ENCODE measurements at regions not wholly inside any gene's neighbourhood (a gene's known extent, or its start where the extent isn't known, plus 50 kb on each side); places are given as distances from the start of the nearest gene placed in this dataset.
"Not testable (repeated sequence)": the region's sequence is repeated elsewhere in the genome, so short reads cannot be mapped to it uniquely, and the experiment has no call there.

DNA sequence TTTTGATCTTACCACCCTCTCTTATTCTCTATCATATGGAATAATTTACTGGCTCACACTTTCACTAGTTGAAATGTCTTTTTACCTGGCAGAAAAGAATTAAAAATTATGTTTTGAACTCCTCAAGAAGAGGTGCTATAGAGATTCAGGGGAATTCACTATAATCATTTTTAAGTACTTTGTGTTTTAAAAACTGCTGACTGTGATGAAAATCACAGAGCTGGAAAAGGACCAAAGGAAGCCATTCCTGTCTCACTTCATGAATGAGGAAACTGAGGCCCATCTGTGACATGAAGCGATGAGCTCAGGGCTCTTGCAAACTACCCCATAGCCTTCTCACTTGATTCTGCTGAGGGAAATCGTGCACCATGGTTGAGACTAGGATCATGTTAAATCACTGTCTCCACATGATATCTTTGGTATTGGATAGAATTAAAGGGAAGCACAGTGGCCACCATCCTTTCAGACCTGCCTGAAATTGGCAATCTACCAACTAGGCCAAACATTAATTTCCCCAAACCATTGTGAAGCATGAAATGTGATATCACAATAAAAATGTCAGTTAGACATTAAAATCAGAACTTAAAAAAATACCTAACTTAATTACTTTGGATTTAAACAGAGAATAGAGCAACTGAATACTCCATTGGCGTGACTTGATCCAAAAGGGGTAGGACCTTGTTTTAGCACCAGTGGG lies 141.0 kb downstream of the FZD1 start:
- no peak for DNase-seq (ENCODE audit: insufficient read length, low spot score)
- no peak for FAIRE-seq
- no peak for TF ChIP-seq POLR2A (IDR thresholded peaks at IDR 0.05; ENCODE audit: low read depth, low read length)

- not testable (repeated sequence) for DNase-seq (ENCODE audit: insufficient read length, low spot score); FAIRE-seq
Observed at GRCh38 chr7:91405873-91406272, 141.6 kb downstream of the FZD1 start.

DNA sequence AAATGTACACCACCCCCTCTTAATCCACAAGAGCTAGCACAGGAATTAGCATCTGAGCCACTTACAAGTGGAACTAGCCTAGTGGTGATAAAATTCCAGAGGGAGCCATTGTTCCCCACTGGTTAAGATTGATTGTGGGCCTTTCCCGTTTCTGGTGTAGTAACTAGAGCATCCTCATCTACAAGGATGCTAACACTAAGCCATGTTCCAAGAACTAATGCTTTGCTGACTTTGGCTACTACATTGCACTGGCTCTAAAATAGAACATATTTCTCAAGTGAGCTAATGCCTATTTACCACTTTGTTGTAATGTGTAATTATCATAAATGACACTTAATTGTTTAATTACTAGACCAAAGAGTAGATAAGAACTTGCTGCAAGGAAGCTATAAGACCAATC lies 143.7 kb downstream of the FZD1 start:
- DNase-seq (ENCODE audit: insufficient read length, low spot score) (no peak), FAIRE-seq (no peak)
- no peak for TF ChIP-seq POLR2A (IDR thresholded peaks at IDR 0.05; ENCODE audit: low read depth, low read length)

GRCh38 chr7:91408388-91409154 lies 144.3 kb downstream of the FZD1 start:
- FAIRE-seq (no peak), DNase-seq (ENCODE audit: insufficient read length, low spot score) (no peak)
- no peak for TF ChIP-seq POLR2A (IDR thresholded peaks at IDR 0.05; ENCODE audit: low read depth, low read length)

GRCh38 chr7:91411060-91411459 lies 146.8 kb downstream of the FZD1 start:
- no peak for FAIRE-seq
- TF ChIP-seq POLR2A (IDR thresholded peaks at IDR 0.05; ENCODE audit: low read depth, low read length): no peak
- DNase-seq (ENCODE audit: insufficient read length, low spot score): no peak

DNA sequence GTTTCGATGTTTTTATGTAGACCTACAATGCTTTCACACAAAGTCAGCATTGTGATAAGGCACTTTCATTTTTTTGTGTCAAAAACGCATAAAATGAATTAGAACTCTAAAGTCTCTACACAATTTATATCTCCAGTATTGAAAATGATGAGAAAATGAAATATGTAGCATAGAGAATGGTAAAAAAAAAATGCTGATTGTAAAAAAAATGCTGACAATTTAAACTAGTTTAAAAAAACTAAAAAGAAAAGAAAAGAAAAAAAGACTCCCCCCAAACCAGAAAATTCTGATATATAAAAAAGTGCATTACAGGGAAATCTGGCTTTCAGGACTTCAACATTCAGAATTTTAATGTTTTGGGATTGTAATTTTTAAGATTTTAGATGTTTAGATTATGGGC lies 148.1 kb downstream of the FZD1 start:
- no peak for TF ChIP-seq POLR2A (IDR thresholded peaks at IDR 0.05; ENCODE audit: low read depth, low read length)
- DNase-seq (ENCODE audit: insufficient read length, low spot score) (no peak), FAIRE-seq (no peak)

- FAIRE-seq (no peak), DNase-seq (ENCODE audit: insufficient read length, low spot score) (no peak)
- TF ChIP-seq POLR2A (IDR thresholded peaks at IDR 0.05; ENCODE audit: low read depth, low read length): no peak
Observed at GRCh38 chr7:91414734-91415133, 150.5 kb downstream of the FZD1 start.

GRCh38 chr7:91416155-91416865 lies 152.1 kb downstream of the FZD1 start:
- TF ChIP-seq POLR2A (IDR thresholded peaks at IDR 0.05; ENCODE audit: low read depth, low read length): no peak
- DNase-seq (ENCODE audit: insufficient read length, low spot score) (no peak), FAIRE-seq (no peak)

- no peak for DNase-seq (ENCODE audit: insufficient read length, low spot score)
- no peak for FAIRE-seq
- no peak for TF ChIP-seq POLR2A (IDR thresholded peaks at IDR 0.05; ENCODE audit: low read depth, low read length)
Observed at GRCh38 chr7:91420606-91421005, 156.4 kb downstream of the FZD1 start.

DNA sequence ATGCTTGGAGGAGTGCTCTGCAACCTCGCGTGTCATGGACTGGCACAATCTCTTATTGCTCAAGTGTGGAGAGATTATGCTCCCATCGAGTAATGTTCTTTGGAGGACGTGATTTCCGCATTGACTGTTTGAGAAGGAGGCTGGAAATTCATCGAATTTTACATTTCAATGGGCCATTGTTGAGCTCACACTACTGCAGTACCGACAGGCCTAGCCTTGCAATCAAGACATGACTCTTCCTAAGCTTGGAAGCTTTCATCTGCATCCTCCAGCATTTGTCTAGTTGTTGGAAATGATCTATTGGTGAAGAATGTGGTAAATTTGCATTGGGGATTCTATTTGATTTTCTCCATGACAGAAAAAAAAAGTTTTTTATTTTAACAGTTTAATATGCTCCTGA lies 156.8 kb downstream of the FZD1 start:
- FAIRE-seq (no peak), DNase-seq (ENCODE audit: insufficient read length, low spot score) (no peak)
- no peak for TF ChIP-seq POLR2A (IDR thresholded peaks at IDR 0.05; ENCODE audit: low read depth, low read length)

DNA sequence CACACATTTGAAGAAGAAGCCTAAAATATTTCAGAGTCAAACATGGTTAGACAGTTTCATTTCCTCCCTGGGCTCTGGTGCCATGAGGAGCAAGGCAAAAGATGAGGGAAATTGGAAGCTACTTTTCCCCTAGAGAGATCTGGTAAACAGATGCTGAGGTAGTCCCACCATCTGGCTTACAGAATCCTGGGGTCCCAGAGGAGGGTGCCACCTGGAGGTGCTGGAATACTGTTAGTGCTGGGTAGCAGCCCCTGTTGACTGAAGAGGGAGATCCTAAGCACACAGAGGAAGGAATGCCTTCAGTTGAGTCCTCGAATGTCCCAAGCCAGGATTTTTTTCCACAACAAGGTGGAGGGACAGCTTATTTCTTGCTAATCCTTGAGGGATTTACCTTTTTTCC lies 160.1 kb downstream of the FZD1 start:
- TF ChIP-seq POLR2A (IDR thresholded peaks at IDR 0.05; ENCODE audit: low read depth, low read length): no peak
- DNase-seq (ENCODE audit: insufficient read length, low spot score) (no peak), FAIRE-seq (no peak)

GRCh38 chr7:91425149-91425548 lies 160.9 kb downstream of the FZD1 start:
- FAIRE-seq (no peak), DNase-seq (ENCODE audit: insufficient read length, low spot score) (no peak)
- no peak for TF ChIP-seq POLR2A (IDR thresholded peaks at IDR 0.05; ENCODE audit: low read depth, low read length)

DNA sequence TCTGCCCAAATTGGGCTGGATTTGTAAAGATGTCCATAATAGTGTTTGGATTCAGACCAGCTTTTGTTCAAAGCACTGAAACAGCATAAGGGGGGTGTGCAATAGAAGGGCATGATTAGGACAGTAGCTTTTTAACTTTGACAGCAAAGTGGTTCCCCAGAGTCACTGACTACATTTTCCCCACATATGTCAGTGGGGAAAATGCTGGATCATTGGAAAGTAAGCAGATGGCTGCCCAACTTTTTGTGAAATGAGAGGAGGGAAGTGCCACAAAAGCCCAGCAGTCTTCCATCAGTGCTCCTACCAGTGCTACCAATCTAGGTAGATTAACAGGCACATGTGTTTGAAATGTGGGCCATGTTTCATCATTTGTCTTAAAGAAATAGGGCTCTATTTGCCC lies 162.8 kb downstream of the FZD1 start:
- FAIRE-seq: no peak
- TF ChIP-seq POLR2A (IDR thresholded peaks at IDR 0.05; ENCODE audit: low read depth, low read length): no peak
- no peak for DNase-seq (ENCODE audit: insufficient read length, low spot score)

GRCh38 chr7:91431601-91432000 lies 167.4 kb downstream of the FZD1 start:
- DNase-seq (ENCODE audit: insufficient read length, low spot score) (no peak), FAIRE-seq (no peak)
- no peak for TF ChIP-seq POLR2A (IDR thresholded peaks at IDR 0.05; ENCODE audit: low read depth, low read length)

- no peak for DNase-seq (ENCODE audit: insufficient read length, low spot score)
- no peak for TF ChIP-seq POLR2A (IDR thresholded peaks at IDR 0.05; ENCODE audit: low read depth, low read length)
- no peak for FAIRE-seq
Observed at GRCh38 chr7:91434836-91435235, 170.6 kb downstream of the FZD1 start.

Data from H54 (cell line).